Progenitor cell of endocrine pancreas (in vitro differentiated cells): ENCODE measurements at regions not wholly inside any gene's neighbourhood (a gene's known extent, or its start where the extent isn't known, plus 50 kb on each side); places are given as distances from the start of the nearest gene placed in this dataset.

Source experiments
- DNase-seq: peaks from one replicate; pipeline ENCODE4 v3.0.0; 2021; ENCODE audit warnings: low spot score; ENCODE audit not compliant: unreplicated experiment
- H3K27ac Mint-ChIP-seq: 2 replicates; pipeline ENCODE4 v1.8.0; 2021; ENCODE audit warnings: mild to moderate bottlenecking, moderate library complexity, mixed read lengths
- H3K27me3 Mint-ChIP-seq: 2 replicates; pipeline ENCODE4 v1.8.0; 2021; ENCODE audit warnings: mixed read lengths
- H3K36me3 Mint-ChIP-seq: 2 replicates; pipeline ENCODE4 v1.8.0; 2022; ENCODE audit warnings: mixed read lengths; ENCODE audit not compliant: insufficient read depth
- H3K4me1 Mint-ChIP-seq: 2 replicates; pipeline ENCODE4 v1.8.0; 2021; ENCODE audit warnings: low read depth, mixed read lengths
- H3K4me3 Mint-ChIP-seq: 2 replicates; pipeline ENCODE4 v1.8.0; 2021; ENCODE audit warnings: low read depth, mild to moderate bottlenecking, moderate library complexity, mixed read lengths
- H3K9me3 Mint-ChIP-seq: 2 replicates; pipeline ENCODE4 v1.8.0; 2021; ENCODE audit warnings: low read depth, mixed read lengths
- TF ChIP-seq, protein P1 (sequence below): fragments of 200-600 bp; sonication (generic); IDR thresholded peaks from one replicate; pipeline ENCODE4 v1.5.0; 2021; ENCODE audit warnings: antibody characterized with exemption, mild to moderate bottlenecking; ENCODE audit not compliant: unreplicated experiment

- H3K27ac Mint-ChIP-seq = no peak overlapping the region
- no peak overlapping the region for H3K4me3 Mint-ChIP-seq
- H3K36me3 Mint-ChIP-seq = peaks cover 2% of the 10 kb centered on the region
- TF ChIP-seq, protein P1, sequence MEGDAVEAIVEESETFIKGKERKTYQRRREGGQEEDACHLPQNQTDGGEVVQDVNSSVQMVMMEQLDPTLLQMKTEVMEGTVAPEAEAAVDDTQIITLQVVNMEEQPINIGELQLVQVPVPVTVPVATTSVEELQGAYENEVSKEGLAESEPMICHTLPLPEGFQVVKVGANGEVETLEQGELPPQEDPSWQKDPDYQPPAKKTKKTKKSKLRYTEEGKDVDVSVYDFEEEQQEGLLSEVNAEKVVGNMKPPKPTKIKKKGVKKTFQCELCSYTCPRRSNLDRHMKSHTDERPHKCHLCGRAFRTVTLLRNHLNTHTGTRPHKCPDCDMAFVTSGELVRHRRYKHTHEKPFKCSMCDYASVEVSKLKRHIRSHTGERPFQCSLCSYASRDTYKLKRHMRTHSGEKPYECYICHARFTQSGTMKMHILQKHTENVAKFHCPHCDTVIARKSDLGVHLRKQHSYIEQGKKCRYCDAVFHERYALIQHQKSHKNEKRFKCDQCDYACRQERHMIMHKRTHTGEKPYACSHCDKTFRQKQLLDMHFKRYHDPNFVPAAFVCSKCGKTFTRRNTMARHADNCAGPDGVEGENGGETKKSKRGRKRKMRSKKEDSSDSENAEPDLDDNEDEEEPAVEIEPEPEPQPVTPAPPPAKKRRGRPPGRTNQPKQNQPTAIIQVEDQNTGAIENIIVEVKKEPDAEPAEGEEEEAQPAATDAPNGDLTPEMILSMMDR = no peak
- DNase-seq = no peak
- no peaks in the 10 kb centered on the region for H3K27me3 Mint-ChIP-seq
- no peaks in the 10 kb centered on the region for H3K4me1 Mint-ChIP-seq
- H3K9me3 Mint-ChIP-seq = peaks cover 62% of the 10 kb centered on the region
Measured at GRCh38 chr22:47245286-47245685, 482.8 kb downstream of the TBC1D22A start.

- Mint-ChIP-seq H3K27me3 (no peaks in the 10 kb centered on the region), H3K4me3 (no peak overlapping the region), H3K36me3 (no peaks in the 10 kb centered on the region), H3K4me1 (no peaks in the 10 kb centered on the region), H3K27ac (no peak overlapping the region), H3K9me3 (peaks cover 46% of the 10 kb centered on the region)
- DNase-seq = no peak
- TF ChIP-seq, protein P1 = no peak
Measured at GRCh38 chr22:47240116-47240515, 477.7 kb downstream of the TBC1D22A start.

GRCh38 chr22:47239474-47239860 is 477.0 kb downstream of the TBC1D22A start:
- no peaks in the 10 kb centered on the region for H3K36me3 Mint-ChIP-seq
- no peak for DNase-seq
- H3K9me3 Mint-ChIP-seq = peaks cover 40% of the 10 kb centered on the region
- H3K4me3 Mint-ChIP-seq = no peak overlapping the region
- TF ChIP-seq, protein P1 = no peak
- H3K27me3 Mint-ChIP-seq = no peaks in the 10 kb centered on the region
- H3K4me1 Mint-ChIP-seq = no peaks in the 10 kb centered on the region
- H3K27ac Mint-ChIP-seq = no peak overlapping the region

DNA sequence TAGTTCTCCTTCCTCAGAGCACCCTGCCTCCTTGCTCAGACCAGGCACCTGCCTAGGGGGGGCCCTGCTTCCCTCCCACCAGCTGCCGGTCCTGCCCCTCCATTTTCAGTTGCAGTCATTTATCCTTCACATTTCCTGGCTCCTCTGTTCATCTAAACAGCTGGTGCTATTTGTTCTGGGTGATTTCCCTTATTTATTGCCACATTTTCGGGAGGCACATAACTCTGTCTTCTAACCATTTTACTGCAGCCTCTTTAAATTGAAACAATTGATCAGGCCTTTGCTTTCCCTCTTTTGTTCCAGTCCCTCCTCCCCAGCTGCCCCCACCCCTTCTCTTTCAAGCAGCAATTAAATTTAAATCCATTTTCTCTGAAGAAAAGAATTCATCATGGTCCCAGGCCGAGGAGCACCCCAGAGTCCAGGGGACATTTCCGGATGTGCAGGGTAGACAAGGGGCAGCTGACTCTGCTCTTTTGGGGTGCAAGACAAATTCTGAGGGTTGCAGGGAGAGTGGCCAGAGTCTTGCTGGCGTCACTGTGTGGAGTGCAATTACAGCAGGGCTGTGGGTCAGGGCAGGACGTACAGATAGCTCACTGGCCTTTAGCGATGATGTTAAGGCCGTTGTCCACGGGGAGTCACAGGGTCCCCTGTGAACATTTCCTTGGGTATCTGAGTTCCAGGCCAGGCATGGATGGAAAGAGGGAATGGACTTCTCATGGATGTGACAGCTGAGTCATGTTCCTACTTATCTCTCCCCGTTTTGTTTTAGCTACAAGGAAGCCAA is 476.4 kb downstream of the TBC1D22A start:
- Mint-ChIP-seq H3K27me3 (no peaks in the 10 kb centered on the region), H3K27ac (no peak overlapping the region), H3K9me3 (peaks cover 35% of the 10 kb centered on the region), H3K36me3 (no peaks in the 10 kb centered on the region), H3K4me3 (no peak overlapping the region), H3K4me1 (no peaks in the 10 kb centered on the region)
- DNase-seq = no peak
- TF ChIP-seq, protein P1 = no peak

GRCh38 chr22:47237890-47238480 is 475.5 kb downstream of the TBC1D22A start:
- TF ChIP-seq, protein P1 = no peak
- H3K9me3 Mint-ChIP-seq = peaks cover 36% of the 10 kb centered on the region
- no peak overlapping the region for H3K27ac Mint-ChIP-seq
- no peaks in the 10 kb centered on the region for H3K27me3 Mint-ChIP-seq
- H3K4me3 Mint-ChIP-seq = no peak overlapping the region
- no peak for DNase-seq
- no peaks in the 10 kb centered on the region for H3K36me3 Mint-ChIP-seq
- H3K4me1 Mint-ChIP-seq = no peaks in the 10 kb centered on the region
